Calu3 (cell line): ENCODE measurements at regions not wholly inside any gene's neighbourhood (a gene's known extent, or its start where the extent isn't known, plus 50 kb on each side); places are given as distances from the start of the nearest gene placed in this dataset.

Source experiments
- BruUV-seq: library from RNA; stranded (reverse); fragments of 400-500 nt; replicated peaks from 2 replicates; lab custom pipeline; 2021; lab: Mats Ljungman, UMichigan
- CTCF ChIA-PET: fragments of 300-600 bp; sonication (Branson Sonifier 250); formaldehyde crosslinking; loops from one replicate; lab custom pipeline; 2022; ENCODE audit warnings: antibody characterized with exemption; lab: Charles Lee
- DNase-seq: peaks from one replicate; pipeline ENCODE4 v3.0.0; 2022
- H3K27ac Mint-ChIP-seq: one replicate; pipeline ENCODE4 v1.8.0; 2022; ENCODE audit warnings: mixed read lengths; ENCODE audit not compliant: unreplicated experiment
- H3K27me3 Mint-ChIP-seq: one replicate; pipeline ENCODE4 v1.8.0; 2022; ENCODE audit warnings: mixed read lengths; ENCODE audit not compliant: unreplicated experiment
- H3K36me3 Mint-ChIP-seq: one replicate; pipeline ENCODE4 v1.8.0; 2022; ENCODE audit warnings: mild to moderate bottlenecking, moderate library complexity, mixed read lengths; ENCODE audit not compliant: insufficient read depth, unreplicated experiment
- H3K4me1 Mint-ChIP-seq: one replicate; pipeline ENCODE4 v1.8.0; 2022; ENCODE audit warnings: mild to moderate bottlenecking, low read depth, mixed read lengths; ENCODE audit not compliant: unreplicated experiment
- H3K4me3 Mint-ChIP-seq: one replicate; pipeline ENCODE4 v1.8.0; 2022; ENCODE audit warnings: mild to moderate bottlenecking, low read depth, moderate library complexity, mixed read lengths; ENCODE audit not compliant: unreplicated experiment
- H3K9me3 Mint-ChIP-seq: one replicate; pipeline ENCODE4 v1.8.0; 2022; ENCODE audit warnings: low read depth, mixed read lengths; ENCODE audit not compliant: unreplicated experiment
- CTCF ChIP-seq: fragments of 200-600 bp; IDR thresholded peaks from one replicate; pipeline ENCODE4 v1.8.0; 2022; ENCODE audit warnings: antibody characterized with exemption; ENCODE audit not compliant: unreplicated experiment
- intact Hi-C: fragments of 100-400 bp; cut with micrococcal nuclease; formaldehyde crosslinking; loops from one replicate; pipeline ENCODE4 v1.10.0; 2022; ENCODE audit not compliant: unreplicated experiment

GRCh38 chr3:30129765-30130164 is 476.6 kb upstream of the TGFBR2 start:
- no TSS peak for BruUV-seq
- CTCF ChIA-PET: interaction anchor here (0.6 kb wide), 1 partner anchor 713 kb away, joined by 6 read pairs; no protein-coding TSS in a partner anchor
- H3K4me1 Mint-ChIP-seq: no peaks in the 10 kb centered on the region

GRCh38 chr3:30130391-30130790 is 476.0 kb upstream of the TGFBR2 start:
- Mint-ChIP-seq H3K9me3 (peaks cover 3% of the 10 kb centered on the region), H3K4me3 (no peak overlapping the region), H3K36me3 (no peaks in the 10 kb centered on the region), H3K4me1 (no peaks in the 10 kb centered on the region), H3K27me3 (no peaks in the 10 kb centered on the region), H3K27ac (no peak overlapping the region)
- intact Hi-C loops: no loop called here
- no peak for DNase-seq
- no TSS peak for BruUV-seq
- CTCF ChIA-PET: no interaction called here
- no peak for TF ChIP-seq CTCF

More at GRCh38 chr3:30129765-30130164, 476.6 kb upstream of the TGFBR2 start:
- intact Hi-C loops: no loop called here
- Mint-ChIP-seq H3K9me3 (peaks cover 3% of the 10 kb centered on the region), H3K36me3 (no peaks in the 10 kb centered on the region), H3K4me3 (no peak overlapping the region), H3K27ac (no peak overlapping the region), H3K27me3 (no peaks in the 10 kb centered on the region)
- no peak for TF ChIP-seq CTCF
- no peak for DNase-seq

GRCh38 chr3:30131191-30131590 is 475.2 kb upstream of the TGFBR2 start:
- H3K27me3 Mint-ChIP-seq: no peaks in the 10 kb centered on the region
- TF ChIP-seq CTCF: no peak
- DNase-seq: no peak
- H3K9me3 Mint-ChIP-seq: peaks cover 6% of the 10 kb centered on the region
- no TSS peak for BruUV-seq
- no peaks in the 10 kb centered on the region for H3K36me3 Mint-ChIP-seq
- H3K4me3 Mint-ChIP-seq: no peak overlapping the region
- no peak overlapping the region for H3K27ac Mint-ChIP-seq
- no peaks in the 10 kb centered on the region for H3K4me1 Mint-ChIP-seq
- CTCF ChIA-PET: interaction anchor here (1.3 kb wide), 1 partner anchor 21 kb away, joined by 4 read pairs; no protein-coding TSS in a partner anchor
- intact Hi-C loops: no loop called here

- intact Hi-C loops: no loop called here
- H3K27me3 Mint-ChIP-seq: no peaks in the 10 kb centered on the region
- no TSS peak for BruUV-seq
- H3K36me3 Mint-ChIP-seq: no peaks in the 10 kb centered on the region
- no peaks in the 10 kb centered on the region for H3K4me1 Mint-ChIP-seq
- peaks cover 4% of the 10 kb centered on the region for H3K9me3 Mint-ChIP-seq
- CTCF ChIA-PET: no interaction called here
- H3K27ac Mint-ChIP-seq: no peak overlapping the region
- H3K4me3 Mint-ChIP-seq: no peak overlapping the region
- DNase-seq: no peak
- TF ChIP-seq CTCF: no peak
These were observed 471.2 kb upstream of the TGFBR2 start for GRCh38 chr3:30135190-30135589.
